CD4-positive, alpha-beta T cell treated with Interleukin-21 for 1 hour (primary cell): ENCODE measurements at regions not wholly inside any gene's neighbourhood (a gene's known extent, or its start where the extent isn't known, plus 50 kb on each side); places are given as distances from the start of the nearest gene placed in this dataset.

Experiments
- DNase-seq: peaks from one replicate; pipeline ENCODE4 v3.0.0-alpha.2; 2020

DNA sequence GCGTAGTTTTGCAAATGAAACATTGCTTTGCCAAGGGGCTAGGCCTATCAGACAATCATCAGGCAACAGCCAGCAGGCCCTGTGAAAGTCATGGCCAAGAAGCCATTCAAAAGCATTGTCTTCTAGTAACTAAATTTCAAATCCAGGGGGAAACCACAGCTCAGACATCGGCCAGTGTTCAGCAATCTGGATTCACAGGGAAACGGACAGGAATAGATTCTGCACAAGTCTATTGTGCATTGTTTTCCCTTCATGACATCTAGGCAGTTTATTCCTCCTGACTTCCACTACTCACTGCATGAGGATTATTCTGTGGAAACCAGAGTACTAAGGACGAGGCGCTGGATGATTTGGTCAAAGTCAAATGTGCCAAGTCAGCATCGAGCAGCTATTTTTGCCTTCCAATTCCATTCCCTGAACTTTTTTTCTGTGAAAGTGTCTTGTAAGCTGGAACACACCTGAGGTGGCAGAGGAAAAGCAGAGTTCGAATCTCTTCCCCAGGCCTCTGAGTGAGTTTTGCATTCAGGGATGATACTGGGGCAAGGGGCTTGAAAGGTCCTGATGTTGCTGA, 75.4 kb downstream of the VCPKMT start:
- no peak for DNase-seq

DNA sequence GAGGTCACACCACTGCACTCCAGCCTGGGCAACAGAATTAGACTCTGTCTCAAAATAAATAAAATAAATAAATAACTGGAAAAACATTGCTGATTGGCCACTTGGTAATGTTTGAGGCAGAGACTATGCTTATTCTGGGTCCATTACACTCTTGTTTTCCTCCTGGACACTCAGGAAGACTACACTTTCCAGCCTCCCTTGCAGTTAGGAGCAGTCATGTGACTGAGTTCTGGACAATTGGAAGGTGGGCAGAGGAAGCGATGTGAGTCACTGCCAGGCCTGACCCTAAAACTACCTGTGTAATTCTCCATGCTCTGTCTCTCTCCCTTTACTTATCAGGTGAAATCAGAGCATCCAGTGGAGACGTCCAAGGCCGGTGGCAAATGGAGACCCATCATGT, 74.4 kb downstream of the VCPKMT start:
- DNase-seq: no peak

DNA sequence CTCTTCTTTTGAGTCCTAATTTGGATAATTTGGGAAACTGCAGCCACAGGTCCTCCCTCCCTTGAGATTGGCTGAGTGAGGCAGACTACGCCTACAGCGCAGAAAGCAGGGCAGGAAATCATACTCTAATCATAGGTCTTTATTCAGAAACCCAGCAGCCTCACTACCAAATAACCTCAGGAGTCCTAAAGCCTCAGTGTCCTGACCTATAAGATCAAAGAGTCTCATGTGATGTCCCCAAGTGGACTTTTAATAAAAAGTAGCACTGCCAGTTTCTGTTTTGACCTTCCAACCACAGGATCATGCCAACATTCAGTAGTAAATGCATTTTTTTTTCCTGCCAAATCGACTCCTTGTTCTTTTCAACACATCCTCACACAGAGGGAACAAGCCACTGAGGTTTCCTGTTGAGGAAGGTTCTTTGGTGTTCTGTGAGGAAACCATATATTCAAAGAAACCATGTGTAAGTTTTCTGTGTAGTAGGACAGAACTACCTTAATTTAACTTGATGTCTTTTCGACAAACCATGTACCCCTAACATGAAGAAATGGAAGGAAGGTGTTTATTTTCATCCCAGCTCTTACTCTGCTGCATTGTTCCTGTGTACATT, 72.2 kb downstream of the VCPKMT start:
- peak; percentile 48 for DNase-seq

DNA sequence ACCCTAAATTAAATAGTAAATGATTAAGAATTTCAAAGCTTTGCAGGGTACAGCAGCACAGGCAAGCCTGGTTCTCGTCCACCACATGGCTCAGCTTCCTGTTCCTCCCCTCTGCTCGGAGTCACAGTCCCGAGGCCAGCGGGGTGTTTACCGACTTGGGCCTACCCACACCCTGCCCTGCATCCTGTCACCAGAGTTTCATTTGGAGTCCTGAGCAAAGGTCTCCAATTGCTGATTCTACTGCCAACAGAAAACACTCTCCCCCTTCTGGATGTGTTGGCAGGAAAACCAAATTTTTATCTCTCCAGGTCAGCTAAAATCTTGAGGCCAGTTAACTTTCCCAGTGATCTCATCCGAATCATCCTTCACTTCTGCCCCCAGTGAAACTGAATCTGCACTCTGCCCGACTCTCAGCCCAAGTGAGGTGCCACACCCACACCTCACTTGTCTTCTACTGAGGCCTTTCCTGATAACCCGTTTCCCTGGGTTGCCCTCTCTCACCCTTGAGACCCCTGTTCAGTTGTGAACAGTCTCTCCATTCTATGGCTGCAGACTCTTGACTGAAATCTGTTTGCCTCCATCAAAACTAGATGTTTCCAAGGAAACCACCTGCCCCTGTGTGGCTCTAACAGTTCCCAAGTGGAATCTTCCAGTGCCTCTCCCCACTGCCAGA, 71.2 kb downstream of the VCPKMT start:
- DNase-seq: peak; percentile 76

DNA sequence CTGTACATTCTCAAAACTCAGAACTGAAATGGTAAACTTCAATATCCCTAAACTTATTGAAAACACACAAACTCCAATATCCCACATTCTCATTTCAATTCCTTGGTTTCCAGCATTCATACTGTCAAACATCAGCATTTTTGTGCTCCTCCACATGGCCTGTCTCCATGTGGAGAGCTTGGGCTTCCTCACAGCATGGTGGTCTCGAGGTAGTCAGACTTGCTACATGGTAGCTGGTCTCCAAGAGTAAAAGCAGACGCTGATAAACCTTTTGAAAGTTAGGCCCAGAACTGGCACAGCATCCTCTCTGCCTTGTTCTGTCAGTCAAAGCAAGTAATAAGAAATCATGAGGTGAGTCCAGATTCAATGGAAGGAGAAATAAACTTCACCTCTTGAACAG, 70.5 kb downstream of the VCPKMT start:
- DNase-seq: no peak

DNA sequence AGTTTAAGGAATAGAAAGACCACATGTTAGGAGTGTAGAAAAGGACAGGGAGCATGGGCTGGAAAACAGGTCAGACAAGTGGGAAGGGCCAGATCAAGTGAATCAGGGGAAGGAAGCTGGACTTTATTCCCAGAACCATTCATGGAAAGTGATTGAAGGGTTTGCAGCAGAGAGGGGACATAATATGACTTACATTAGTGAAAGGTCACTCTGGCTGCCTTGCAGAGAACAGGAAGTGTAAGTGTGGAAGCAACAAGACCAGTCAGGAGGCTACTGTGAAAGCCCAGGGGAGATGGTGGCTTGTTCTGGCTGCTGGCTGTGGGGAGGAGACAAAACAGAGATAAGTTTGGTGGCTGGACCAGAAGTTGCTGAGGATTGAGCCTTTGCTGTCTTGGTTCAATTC, 69.1 kb downstream of the VCPKMT start:
- no peak for DNase-seq

DNA sequence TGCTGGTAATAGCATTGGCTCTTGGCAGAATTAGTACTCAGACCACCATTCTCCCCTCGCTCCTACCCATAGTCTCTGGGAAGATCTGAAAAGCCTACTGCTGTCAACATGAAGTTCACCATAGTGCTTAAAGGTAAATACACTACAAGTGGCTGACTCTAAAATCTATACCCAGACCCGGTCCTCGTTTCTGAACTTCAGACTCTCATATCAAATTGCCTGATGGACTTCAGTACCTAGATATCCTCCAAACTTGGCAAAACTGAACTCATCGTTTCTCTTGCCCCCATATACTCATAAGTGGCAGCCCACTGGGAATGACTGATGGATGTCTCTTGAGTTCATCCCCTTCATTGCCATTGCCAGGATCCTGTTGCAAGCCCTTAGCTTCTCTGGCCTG, 67.3 kb downstream of the VCPKMT start:
- no peak for DNase-seq

DNA sequence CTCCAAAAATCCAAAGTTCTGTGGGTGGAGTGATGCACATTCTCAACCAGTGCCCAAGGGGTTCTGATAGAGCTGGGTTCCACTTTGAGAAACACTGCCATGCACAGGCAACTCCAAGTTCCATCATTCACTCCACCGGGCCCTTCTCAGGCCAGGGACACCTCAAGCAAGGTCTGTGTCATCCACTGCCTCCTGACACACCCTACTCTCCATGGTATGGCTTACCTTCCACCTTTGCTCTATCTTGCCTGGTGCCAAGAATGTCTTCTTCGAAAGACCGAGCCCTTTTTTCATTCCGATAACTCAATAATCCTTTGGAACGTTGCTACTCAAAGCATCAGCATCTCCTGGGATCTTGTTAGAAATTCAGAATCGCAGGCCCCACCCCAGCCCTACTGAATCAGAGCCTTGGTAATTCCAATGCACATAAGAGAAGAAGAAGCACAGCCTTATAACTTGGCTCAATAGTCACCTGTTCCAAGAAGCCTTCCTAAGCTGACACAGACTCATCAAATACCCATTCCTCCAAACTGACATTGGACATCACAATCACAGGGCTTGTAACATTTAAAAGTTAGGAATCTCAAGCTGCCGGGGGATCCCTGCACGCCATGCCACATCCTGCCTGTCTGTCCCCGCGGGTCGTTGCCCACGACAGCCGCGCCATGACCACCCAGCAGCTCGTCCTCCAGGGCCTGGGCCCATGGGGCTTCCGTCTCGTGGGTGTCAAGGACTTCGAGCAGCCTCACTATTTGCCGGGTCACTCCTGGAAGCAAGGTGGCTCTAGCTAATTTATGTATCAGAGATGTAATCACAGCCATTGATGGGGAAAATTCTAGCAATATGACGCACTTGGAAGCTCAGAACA, 66.4 kb downstream of the VCPKMT start:
- no peak for DNase-seq

DNA sequence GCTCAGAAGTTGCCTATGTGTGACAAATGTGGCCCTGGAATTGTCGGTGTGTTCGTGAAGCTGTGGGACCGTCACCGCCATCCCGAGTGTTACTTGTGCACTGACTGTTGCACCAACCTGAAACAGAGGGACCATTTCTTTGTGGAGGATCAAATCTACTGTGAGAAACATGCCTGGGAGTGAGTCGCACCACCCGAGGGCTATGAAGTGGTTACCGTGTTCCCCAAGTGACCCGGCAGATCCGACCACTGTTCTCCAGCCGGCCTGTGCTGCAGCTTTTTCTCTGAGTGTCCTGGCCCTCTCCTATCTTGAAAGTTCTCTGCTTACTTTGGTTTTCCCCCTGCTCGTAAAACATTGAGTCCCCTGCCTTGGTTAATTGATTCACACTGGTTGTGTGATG, 65.3 kb downstream of the VCPKMT start:
- no peak for DNase-seq

DNA sequence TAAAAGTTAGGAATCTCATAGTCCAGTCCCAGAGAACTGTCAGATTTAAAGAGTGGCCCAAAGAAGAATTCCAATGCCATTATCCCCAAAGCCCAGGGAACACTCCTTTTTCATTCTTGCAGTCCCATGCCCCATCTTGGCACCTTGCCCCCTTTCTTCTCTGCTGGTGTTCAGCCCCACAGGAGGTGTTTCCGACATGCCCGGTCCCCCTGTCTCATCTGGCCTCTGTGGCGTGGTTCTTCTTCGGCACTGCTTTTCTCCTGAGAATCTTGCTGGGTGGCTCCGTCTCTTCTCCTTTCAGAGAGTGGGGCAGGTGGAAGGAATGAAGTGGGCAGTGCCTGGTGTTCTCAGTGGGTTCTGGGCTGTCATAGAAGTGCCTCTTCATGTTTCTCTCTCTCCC, 64.7 kb downstream of the VCPKMT start:
- no peak for DNase-seq

DNA sequence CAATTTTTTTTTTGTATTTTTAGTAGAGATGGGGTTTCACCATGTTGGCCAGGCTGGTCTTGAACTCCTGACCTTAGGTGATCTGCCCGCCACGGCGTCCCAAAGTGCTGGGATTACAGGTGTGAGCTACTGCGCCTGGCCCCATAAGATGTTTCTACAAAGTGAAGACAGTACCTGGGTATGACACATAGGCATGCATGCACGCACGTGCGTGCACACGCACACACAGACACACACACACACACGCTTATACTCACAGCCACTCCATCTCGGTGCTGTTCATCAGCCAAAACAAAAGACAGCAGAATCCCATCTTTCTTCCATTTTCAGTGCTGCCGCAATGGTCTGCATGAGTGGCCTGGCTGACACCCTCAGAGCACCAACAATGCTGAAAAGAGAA, 63.9 kb downstream of the VCPKMT start:
- DNase-seq: no peak

DNA sequence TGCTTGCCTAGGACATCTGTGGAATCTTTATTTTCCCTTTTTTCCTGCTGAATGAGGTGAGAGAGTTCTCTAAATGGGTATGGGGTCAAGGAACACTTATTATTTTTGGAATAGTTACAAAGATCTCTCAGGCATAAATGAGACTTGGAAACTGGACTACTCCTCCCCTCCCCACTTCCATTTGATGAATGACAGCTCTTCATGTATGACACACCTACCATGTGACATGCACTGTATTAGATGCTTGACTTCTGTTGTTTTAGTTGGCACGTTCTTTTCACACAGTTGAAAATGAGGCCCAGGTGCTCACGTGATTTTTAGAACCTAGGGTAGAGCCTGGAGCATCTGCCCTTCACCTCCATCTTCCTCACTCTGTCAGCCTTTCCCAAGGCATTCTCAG, 62.4 kb downstream of the VCPKMT start:
- DNase-seq: no peak

DNA sequence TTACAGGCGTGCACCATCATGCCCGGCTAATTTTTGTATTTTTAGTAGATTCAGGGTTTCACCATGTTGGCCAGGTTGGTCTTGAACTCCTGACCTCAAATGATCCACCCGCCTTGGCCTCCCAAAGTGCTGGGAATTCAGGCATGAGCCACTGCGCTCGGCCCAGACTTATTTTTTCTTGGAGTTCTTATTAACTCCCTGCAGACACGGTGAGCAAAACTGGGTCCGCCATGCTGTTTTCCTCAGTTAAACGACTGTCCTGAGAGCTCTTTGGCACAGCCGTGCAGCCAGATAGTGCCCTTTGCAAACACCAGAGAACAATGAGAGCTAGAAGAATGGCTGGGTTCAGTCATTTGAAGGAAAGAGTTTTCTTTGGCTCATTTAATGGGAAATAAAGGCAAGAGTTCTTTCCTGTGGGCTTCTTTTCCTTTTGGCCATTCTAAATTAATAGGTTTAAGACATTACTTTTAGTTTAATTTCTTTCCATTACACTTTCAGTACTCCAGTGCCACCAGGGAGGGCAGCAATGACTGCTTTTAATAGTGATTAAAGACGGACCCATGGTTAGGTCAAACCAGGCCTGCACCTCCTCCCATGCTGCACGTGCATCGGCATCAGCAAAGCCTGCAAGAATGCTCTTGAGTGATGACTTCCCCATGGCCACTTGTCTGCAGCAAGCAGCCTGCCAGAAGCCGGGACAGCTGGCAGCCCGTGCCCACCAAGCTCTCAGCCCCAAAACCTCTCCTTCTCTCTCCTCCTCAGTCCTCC, 60.7 kb downstream of the VCPKMT start:
- no peak for DNase-seq

DNA sequence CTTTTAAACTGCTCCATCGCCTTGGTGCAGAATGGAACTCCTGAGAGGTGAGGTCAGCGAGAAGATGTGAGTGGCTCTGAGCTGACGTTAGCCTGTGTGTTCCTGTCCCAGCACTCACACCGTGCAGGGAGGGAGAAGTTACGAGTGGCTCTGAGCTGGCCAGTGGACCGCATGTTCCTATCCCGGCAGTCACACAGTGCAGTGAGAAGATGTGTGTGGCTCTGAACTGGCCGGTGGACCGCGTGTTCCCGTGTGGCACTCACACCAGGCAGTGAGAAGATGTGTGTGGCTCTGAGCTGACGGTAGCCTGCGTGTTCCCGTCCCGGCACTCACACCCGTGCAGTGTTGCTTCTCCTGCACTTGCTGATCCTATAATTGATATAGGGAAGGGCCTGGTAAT, 59.9 kb downstream of the VCPKMT start:
- no peak for DNase-seq

DNA sequence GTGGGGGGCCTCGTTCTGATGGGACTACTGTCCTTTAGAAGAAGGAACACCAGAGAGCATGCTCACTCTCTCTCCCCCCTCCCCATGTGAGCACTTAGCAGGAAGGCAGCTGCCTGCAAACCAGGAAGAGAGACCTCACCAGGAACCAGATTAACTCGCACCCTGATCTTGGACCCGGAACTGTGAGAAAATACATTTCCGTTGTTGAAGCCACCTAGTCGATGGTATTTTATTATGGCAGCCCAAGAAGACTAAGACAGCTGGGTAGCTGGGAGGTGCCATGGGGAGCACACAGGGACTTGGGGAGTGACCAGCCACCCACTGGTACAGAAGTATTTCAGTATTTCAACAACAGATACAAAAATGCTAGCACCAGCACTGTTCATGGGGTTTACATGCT, 59.0 kb downstream of the VCPKMT start:
- no peak for DNase-seq

DNA sequence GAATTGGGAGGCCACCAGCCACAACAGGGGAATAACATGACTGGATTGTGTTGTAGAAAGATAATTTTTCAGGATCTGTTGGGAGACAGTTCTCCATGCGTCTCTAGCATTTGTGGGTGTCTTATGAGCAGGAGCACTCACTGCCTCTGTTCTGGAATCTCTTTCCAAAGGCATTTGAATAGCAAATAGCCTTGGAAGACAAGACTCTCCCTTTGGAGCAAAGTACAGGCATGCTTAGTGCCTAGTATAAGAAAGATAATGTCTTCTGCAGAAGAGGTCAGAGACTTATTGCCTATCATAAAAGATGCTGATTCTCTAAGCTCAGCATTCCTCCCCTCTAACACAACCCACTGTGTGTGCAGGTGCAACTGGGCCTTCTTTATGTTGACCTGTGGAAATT, 58.3 kb downstream of the VCPKMT start:
- no peak for DNase-seq
